ENCODE measurements at regions not wholly inside any gene's neighbourhood (a gene's known extent, or its start where the extent isn't known, plus 50 kb on each side); places are given as distances from the start of the nearest gene placed in this dataset.

GRCh38 chr18:989425-989824 is 84.8 kb downstream of the ADCYAP1 start:
- ChIA-PET POLR2A (no interaction called here), CTCF (no interaction called here)
- TF ChIP-seq FOXK2 (IDR thresholded peaks at IDR 0.05) = no peak
- TF ChIP-seq ARNT (IDR thresholded peaks at IDR 0.05) = no peak
- no peak for TF ChIP-seq FOXA1 (IDR thresholded peaks at IDR 0.05)
- TF ChIP-seq ZNF384 (IDR thresholded peaks at IDR 0.05) = no peak
- no peak for TF ChIP-seq L3MBTL2 (conservative IDR thresholded peaks at IDR 0.05)
- DNase-seq (ENCODE audit: extremely low spot score) = no peak

- ChIA-PET POLR2A (no interaction called here), CTCF (no interaction called here)
- no peak for DNase-seq (ENCODE audit: extremely low spot score)
- TF ChIP-seq FOXA1 (IDR thresholded peaks at IDR 0.05) (no peak), FOXM1 (IDR thresholded peaks at IDR 0.05; ENCODE audit: borderline replicate concordance) (no peak), FOXK2 (IDR thresholded peaks at IDR 0.05) (no peak), ELF4 (IDR thresholded peaks at IDR 0.05) (no peak), SP1 (IDR thresholded peaks at IDR 0.05) (no peak), NFRKB (IDR thresholded peaks at IDR 0.05) (no peak), CTBP1 (IDR thresholded peaks at IDR 0.05; ENCODE audit: borderline replicate concordance) (no peak), TARDBP (IDR thresholded peaks at IDR 0.05) (no peak), L3MBTL2 (conservative IDR thresholded peaks at IDR 0.05) (no peak), LEF1 (IDR thresholded peaks at IDR 0.05; ENCODE audit: borderline replicate concordance) (no peak), SUZ12 (IDR thresholded peaks at IDR 0.05) (no peak), ARNT (IDR thresholded peaks at IDR 0.05) (no peak), BHLHE40 (IDR thresholded peaks at IDR 0.05; ENCODE audit: borderline replicate concordance) (no peak), HDGF (IDR thresholded peaks at IDR 0.05; ENCODE audit: borderline replicate concordance) (no peak)
Measured at GRCh38 chr18:990197-990596, 85.5 kb downstream of the ADCYAP1 start.

GRCh38 chr18:991441-991840 is 86.8 kb downstream of the ADCYAP1 start:
- DNase-seq (ENCODE audit: extremely low spot score) = no peak
- ChIA-PET POLR2A (no interaction called here), CTCF (no interaction called here)
- no peak for TF ChIP-seq SUZ12 (IDR thresholded peaks at IDR 0.05)
- no peak for TF ChIP-seq FOXM1 (IDR thresholded peaks at IDR 0.05; ENCODE audit: borderline replicate concordance)
- TF ChIP-seq ARNT (IDR thresholded peaks at IDR 0.05) = no peak
- TF ChIP-seq FOXA1 (IDR thresholded peaks at IDR 0.05) = no peak
- no peak for TF ChIP-seq FOXK2 (IDR thresholded peaks at IDR 0.05)
- TF ChIP-seq LEF1 (IDR thresholded peaks at IDR 0.05; ENCODE audit: borderline replicate concordance) = no peak
- TF ChIP-seq ZNF384 (IDR thresholded peaks at IDR 0.05) = no peak
- TF ChIP-seq CTBP1 (IDR thresholded peaks at IDR 0.05; ENCODE audit: borderline replicate concordance) = no peak
- TF ChIP-seq L3MBTL2 (conservative IDR thresholded peaks at IDR 0.05) = no peak
- TF ChIP-seq PKNOX1 (IDR thresholded peaks at IDR 0.05) = no peak
- no peak for TF ChIP-seq TARDBP (IDR thresholded peaks at IDR 0.05)

- ChIA-PET POLR2A (no interaction called here), CTCF (no interaction called here)
- no peak for DNase-seq (ENCODE audit: extremely low spot score)
- no peak for TF ChIP-seq PKNOX1 (IDR thresholded peaks at IDR 0.05)
- no peak for TF ChIP-seq ARNT (IDR thresholded peaks at IDR 0.05)
- no peak for TF ChIP-seq HDGF (IDR thresholded peaks at IDR 0.05; ENCODE audit: borderline replicate concordance)
- no peak for TF ChIP-seq FOXM1 (IDR thresholded peaks at IDR 0.05; ENCODE audit: borderline replicate concordance)
- no peak for TF ChIP-seq SUZ12 (IDR thresholded peaks at IDR 0.05)
- TF ChIP-seq FOXK2 (IDR thresholded peaks at IDR 0.05) = no peak
- no peak for TF ChIP-seq SP1 (IDR thresholded peaks at IDR 0.05)
- no peak for TF ChIP-seq ZNF384 (IDR thresholded peaks at IDR 0.05)
- no peak for TF ChIP-seq CTBP1 (IDR thresholded peaks at IDR 0.05; ENCODE audit: borderline replicate concordance)
- no peak for TF ChIP-seq L3MBTL2 (conservative IDR thresholded peaks at IDR 0.05)
- no peak for TF ChIP-seq FOXA1 (IDR thresholded peaks at IDR 0.05)
- TF ChIP-seq BHLHE40 (IDR thresholded peaks at IDR 0.05; ENCODE audit: borderline replicate concordance) = no peak
- no peak for TF ChIP-seq LEF1 (IDR thresholded peaks at IDR 0.05; ENCODE audit: borderline replicate concordance)
- no peak for TF ChIP-seq ELF4 (IDR thresholded peaks at IDR 0.05)
- no peak for TF ChIP-seq NFRKB (IDR thresholded peaks at IDR 0.05)
- TF ChIP-seq TARDBP (IDR thresholded peaks at IDR 0.05) = no peak
Measured at GRCh38 chr18:993560-993959, 88.9 kb downstream of the ADCYAP1 start.

GRCh38 chr18:995629-996028 is 91.0 kb downstream of the ADCYAP1 start:
- POLR2A ChIA-PET = no interaction called here
- TF ChIP-seq FOXM1 (IDR thresholded peaks at IDR 0.05; ENCODE audit: borderline replicate concordance) = no peak
- TF ChIP-seq FOXA1 (IDR thresholded peaks at IDR 0.05) = no peak
- TF ChIP-seq ELF4 (IDR thresholded peaks at IDR 0.05) = no peak
- TF ChIP-seq ZNF384 (IDR thresholded peaks at IDR 0.05) = no peak
- TF ChIP-seq FOXK2 (IDR thresholded peaks at IDR 0.05) = no peak
- TF ChIP-seq L3MBTL2 (conservative IDR thresholded peaks at IDR 0.05) = no peak
- TF ChIP-seq SP1 (IDR thresholded peaks at IDR 0.05) = no peak
- TF ChIP-seq ARNT (IDR thresholded peaks at IDR 0.05) = no peak
- no peak for TF ChIP-seq HDGF (IDR thresholded peaks at IDR 0.05; ENCODE audit: borderline replicate concordance)
- TF ChIP-seq CTBP1 (IDR thresholded peaks at IDR 0.05; ENCODE audit: borderline replicate concordance) = no peak
- no peak for TF ChIP-seq TARDBP (IDR thresholded peaks at IDR 0.05)
- TF ChIP-seq PKNOX1 (IDR thresholded peaks at IDR 0.05) = no peak
- no peak for TF ChIP-seq NFRKB (IDR thresholded peaks at IDR 0.05)
- DNase-seq (ENCODE audit: extremely low spot score) = no peak
- CTCF ChIA-PET = no interaction called here

- POLR2A ChIA-PET = no interaction called here
- CTCF ChIA-PET = no interaction called here
- no peak for DNase-seq (ENCODE audit: extremely low spot score)
- TF ChIP-seq ARNT (IDR thresholded peaks at IDR 0.05) = no peak
- TF ChIP-seq FOXA1 (IDR thresholded peaks at IDR 0.05) = no peak
Measured at GRCh38 chr18:997499-997898, 92.8 kb downstream of the ADCYAP1 start.

GRCh38 chr18:998936-999335 is 94.3 kb downstream of the ADCYAP1 start:
- TF ChIP-seq TARDBP (IDR thresholded peaks at IDR 0.05) (no peak), NFRKB (IDR thresholded peaks at IDR 0.05) (no peak), ZNF384 (IDR thresholded peaks at IDR 0.05) (no peak), L3MBTL2 (conservative IDR thresholded peaks at IDR 0.05) (no peak), HDGF (IDR thresholded peaks at IDR 0.05; ENCODE audit: borderline replicate concordance) (no peak), BHLHE40 (IDR thresholded peaks at IDR 0.05; ENCODE audit: borderline replicate concordance) (no peak)
- CTCF ChIA-PET = no interaction called here

More at GRCh38 chr18:998936-999335, 94.3 kb downstream of the ADCYAP1 start:
- POLR2A ChIA-PET = no interaction called here
- no peak for DNase-seq (ENCODE audit: extremely low spot score)

Measured in HEK293T (cell line).